Esophagus muscularis mucosa (tissue), 4 donors: ENCODE measurements at regions not wholly inside any gene's neighbourhood (a gene's known extent, or its start where the extent isn't known, plus 50 kb on each side); places are given as distances from the start of the nearest gene placed in this dataset.

ENCODE experiments used
- DNase-seq: peaks from one replicate; pipeline ENCODE4 v3.0.0-alpha.2; 2017; ENCODE audit errors: extremely low spot score
- H3K27ac ChIP-seq, 4 donors: fragments of 200-600 bp; sonication (generic); replicated peaks in 1 of 4; 1 replicate in 3 of 4; 2 replicates in 1 of 4; pipeline ENCODE4 v1.5.1; 2016 to 2019; ENCODE audit warnings: mild to moderate bottlenecking in 1 of 4
- H3K27me3 ChIP-seq, 4 donors: fragments of 200-600 bp; sonication (generic); one replicate each; pipeline versions ENCODE4 v1.5.1 to v1.6.0; 2016 to 2019
- H3K36me3 ChIP-seq, 4 donors: fragments of 200-600 bp; sonication (generic); one replicate each; pipeline ENCODE4 v1.5.1; 2016 to 2019
- H3K4me1 ChIP-seq, 4 donors: fragments of 200-600 bp; sonication (generic); one replicate each; pipeline ENCODE4 v1.5.1; 2016 to 2019
- H3K4me3 ChIP-seq, 4 donors: fragments of 200-600 bp; sonication (generic); 1 replicate in 2 of 4; 2 replicates in 2 of 4; pipeline ENCODE4 v1.5.1; 2016 to 2019; ENCODE audit warnings: mild to moderate bottlenecking in 4 of 4, moderate library complexity in 1 of 4
- H3K9me3 ChIP-seq, 4 donors: fragments of 200-600 bp; sonication (generic); 1 replicate in 3 of 4; 2 replicates in 1 of 4; pipeline ENCODE4 v1.5.1; 2016 to 2019
- CTCF ChIP-seq, 3 experiments: fragments of 200-600 bp in 2 of 3; fragments of 450-650 bp in 1 of 3; sonication (generic) in 2 of 3; IDR thresholded peaks; one replicate each; pipeline ENCODE4 v1.5.1; 2017 to 2019; ENCODE audit warnings: antibody characterized with exemption in 3 of 3, mild to moderate bottlenecking in 2 of 3, moderate library complexity in 1 of 3
- EP300 ChIP-seq: sonication (generic); formaldehyde crosslinking; IDR thresholded peaks from one replicate; pipeline ENCODE4 v1.6.1; 2017; ENCODE audit warnings: antibody characterized with exemption
- POLR2A ChIP-seq: fragments of 450-650 bp; IDR thresholded peaks from one replicate; pipeline ENCODE4 v1.6.1; 2017; ENCODE audit warnings: antibody characterized with exemption, moderate library complexity, mild to moderate bottlenecking, low read depth
- POLR2AphosphoS5 ChIP-seq, 2 donors: sonication (generic); formaldehyde crosslinking; IDR thresholded peaks; one replicate each; pipeline ENCODE4 v1.6.1; 2017; ENCODE audit warnings: antibody characterized with exemption in 2 of 2
- WGBS: methylation state at CpG from one replicate; pipeline ENCODE4 v1.1.5; 2018; 5-methylcytosine and 5-hydroxymethylcytosine counted together
- intact Hi-C: fragments of 100-400 bp; cut with DNase I; formaldehyde crosslinking; loops from one replicate; pipeline ENCODE4 v1.15.1; 2023

- no peaks in the 10 kb centered on the region for H3K27me3 ChIP-seq
- intact Hi-C loops, result no loop called here
- no peaks in the 10 kb centered on the region for H3K36me3 ChIP-seq
- 67% methylated on average over 1 of the region's 1 CpG for WGBS
- no peak for DNase-seq
- H3K4me3 ChIP-seq, result no peak overlapping the region
- peaks cover 0 to 2% (median 0%) of the 10 kb centered on the region in 4 donors for H3K4me1 ChIP-seq
- H3K27ac ChIP-seq, result no peak overlapping the region
- peaks cover 0 to 10% (median 4%) of the 10 kb centered on the region in 4 donors for H3K9me3 ChIP-seq
- TF ChIP-seq CTCF (IDR thresholded peaks at IDR 0.05) (no peak), EP300 (no peak), POLR2AphosphoS5 (IDR thresholded peaks at IDR 0.05) (no peak), POLR2A (no peak)
Measured at GRCh38 chr1:222066539-222066938, 324.6 kb upstream of the DUSP10 start.

GRCh38 chr1:222065234-222065633 is 323.3 kb upstream of the DUSP10 start:
- intact Hi-C loops, result no loop called here
- Histone ChIP-seq H3K36me3 (no peaks in the 10 kb centered on the region), H3K9me3 (peaks cover 0 to 10% (median 4%) of the 10 kb centered on the region in 4 donors), H3K4me1 (no peaks in the 10 kb centered on the region), H3K4me3 (no peak overlapping the region), H3K27ac (no peak overlapping the region), H3K27me3 (no peaks in the 10 kb centered on the region)
- no peak for TF ChIP-seq POLR2A
- no peak for TF ChIP-seq EP300
- TF ChIP-seq POLR2AphosphoS5 (IDR thresholded peaks at IDR 0.05), result no peak
- TF ChIP-seq CTCF (IDR thresholded peaks at IDR 0.05), result no peak
- DNase-seq, result no peak
- WGBS, result 95% methylated on average over 3 of the region's 3 CpGs

GRCh38 chr1:222064388-222065211 is 322.7 kb upstream of the DUSP10 start:
- 94% methylated on average over 3 of the region's 3 CpGs for WGBS
- no peak overlapping the region for H3K4me3 ChIP-seq
- H3K4me1 ChIP-seq, result no peaks in the 10 kb centered on the region
- no peak overlapping the region for H3K27ac ChIP-seq
- intact Hi-C loops, result no loop called here
- TF ChIP-seq EP300 (no peak), POLR2AphosphoS5 (IDR thresholded peaks at IDR 0.05) (no peak), CTCF (IDR thresholded peaks at IDR 0.05) (no peak), POLR2A (no peak)
- peak; percentile 57 for DNase-seq
- H3K9me3 ChIP-seq, result peaks cover 0 to 10% (median 4%) of the 10 kb centered on the region in 4 donors
- no peaks in the 10 kb centered on the region for H3K27me3 ChIP-seq
- H3K36me3 ChIP-seq, result no peaks in the 10 kb centered on the region

GRCh38 chr1:222062640-222063039 is 320.8 kb upstream of the DUSP10 start:
- Histone ChIP-seq H3K4me1 (no peaks in the 10 kb centered on the region), H3K36me3 (no peaks in the 10 kb centered on the region), H3K9me3 (peaks cover 0 to 10% (median 4%) of the 10 kb centered on the region in 4 donors), H3K4me3 (no peak overlapping the region), H3K27ac (no peak overlapping the region), H3K27me3 (no peaks in the 10 kb centered on the region)
- intact Hi-C loops, result no loop called here
- peak; percentile 72 for DNase-seq
- no peak for TF ChIP-seq POLR2A
- no peak for TF ChIP-seq CTCF (IDR thresholded peaks at IDR 0.05)
- TF ChIP-seq EP300, result no peak
- no peak for TF ChIP-seq POLR2AphosphoS5 (IDR thresholded peaks at IDR 0.05)
